Nephron progenitor cell (in vitro differentiated cells): ENCODE measurements at regions not wholly inside any gene's neighbourhood (a gene's known extent, or its start where the extent isn't known, plus 50 kb on each side); places are given as distances from the start of the nearest gene placed in this dataset.

Experiments
- DNase-seq: peaks from one replicate; pipeline ENCODE4 v3.0.0; 2021
- H3K27ac Mint-ChIP-seq: 2 replicates; pipeline ENCODE4 v1.8.0; 2021; ENCODE audit warnings: mild to moderate bottlenecking, moderate library complexity, mixed read lengths
- H3K27me3 Mint-ChIP-seq: 2 replicates; pipeline ENCODE4 v1.8.0; 2021; ENCODE audit warnings: mild to moderate bottlenecking, low read depth, mixed read lengths; ENCODE audit not compliant: poor library complexity
- H3K36me3 Mint-ChIP-seq: 2 replicates; pipeline ENCODE4 v1.8.0; 2021; ENCODE audit warnings: low read depth, mixed read lengths
- H3K4me1 Mint-ChIP-seq: 2 replicates; pipeline ENCODE4 v1.8.0; 2021; ENCODE audit warnings: mixed read lengths
- H3K4me3 Mint-ChIP-seq: 2 replicates; pipeline ENCODE4 v1.8.0; 2021; ENCODE audit warnings: mild to moderate bottlenecking, moderate library complexity, mixed read lengths
- H3K9me3 Mint-ChIP-seq: 2 replicates; pipeline ENCODE4 v1.8.0; 2021; ENCODE audit warnings: mild to moderate bottlenecking, moderate library complexity, mixed read lengths
- CTCF ChIP-seq: fragments of 200-600 bp; sonication (generic); IDR thresholded peaks from 2 replicates; pipeline ENCODE4 v1.5.0; 2021; ENCODE audit warnings: antibody characterized with exemption

- no peak for DNase-seq
- TF ChIP-seq CTCF = no peak
- Mint-ChIP-seq H3K27me3 (no peaks in the 10 kb centered on the region), H3K9me3 (no peaks in the 10 kb centered on the region), H3K4me1 (no peaks in the 10 kb centered on the region), H3K4me3 (no peak overlapping the region), H3K36me3 (no peaks in the 10 kb centered on the region), H3K27ac (peak overlapping the region; percentile 26)
Observed at GRCh38 chr4:124386648-124387047, 325.9 kb downstream of the ANKRD50 start.

DNA sequence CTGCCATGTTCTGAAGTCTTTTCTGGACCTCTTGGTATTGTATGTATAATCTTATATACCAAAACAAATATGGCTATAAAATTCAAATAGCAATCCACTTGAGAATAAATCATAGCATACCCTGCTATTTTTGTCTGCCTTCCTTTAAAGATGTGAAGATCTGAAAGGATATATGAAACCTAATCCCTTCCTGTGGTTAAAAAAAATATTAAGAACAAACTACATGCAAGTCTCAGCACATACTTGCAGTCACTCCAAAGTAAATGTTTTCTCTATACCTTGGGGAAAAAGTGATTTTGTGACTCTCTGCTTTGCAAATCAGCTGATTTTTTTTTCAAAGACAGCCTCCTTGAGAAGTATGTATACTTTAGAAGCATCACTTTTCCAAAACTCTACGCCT, 322.9 kb downstream of the ANKRD50 start:
- Mint-ChIP-seq H3K27me3 (no peaks in the 10 kb centered on the region), H3K27ac (no peak overlapping the region), H3K9me3 (no peaks in the 10 kb centered on the region), H3K4me3 (no peak overlapping the region), H3K36me3 (no peaks in the 10 kb centered on the region), H3K4me1 (no peaks in the 10 kb centered on the region)
- TF ChIP-seq CTCF = no peak
- DNase-seq = no peak

GRCh38 chr4:124390861-124391260, 321.7 kb downstream of the ANKRD50 start:
- no peak for TF ChIP-seq CTCF
- Mint-ChIP-seq H3K27ac (peak overlapping the region; percentile 4), H3K4me3 (no peak overlapping the region), H3K27me3 (no peaks in the 10 kb centered on the region), H3K36me3 (no peaks in the 10 kb centered on the region), H3K4me1 (no peaks in the 10 kb centered on the region), H3K9me3 (no peaks in the 10 kb centered on the region)
- DNase-seq = no peak

GRCh38 chr4:124396333-124396732, 316.2 kb downstream of the ANKRD50 start:
- no peak overlapping the region for H3K27ac Mint-ChIP-seq
- DNase-seq = no peak
- H3K4me1 Mint-ChIP-seq = no peaks in the 10 kb centered on the region
- no peaks in the 10 kb centered on the region for H3K36me3 Mint-ChIP-seq
- no peak overlapping the region for H3K4me3 Mint-ChIP-seq
- no peaks in the 10 kb centered on the region for H3K27me3 Mint-ChIP-seq
- no peaks in the 10 kb centered on the region for H3K9me3 Mint-ChIP-seq
- TF ChIP-seq CTCF = no peak

DNA sequence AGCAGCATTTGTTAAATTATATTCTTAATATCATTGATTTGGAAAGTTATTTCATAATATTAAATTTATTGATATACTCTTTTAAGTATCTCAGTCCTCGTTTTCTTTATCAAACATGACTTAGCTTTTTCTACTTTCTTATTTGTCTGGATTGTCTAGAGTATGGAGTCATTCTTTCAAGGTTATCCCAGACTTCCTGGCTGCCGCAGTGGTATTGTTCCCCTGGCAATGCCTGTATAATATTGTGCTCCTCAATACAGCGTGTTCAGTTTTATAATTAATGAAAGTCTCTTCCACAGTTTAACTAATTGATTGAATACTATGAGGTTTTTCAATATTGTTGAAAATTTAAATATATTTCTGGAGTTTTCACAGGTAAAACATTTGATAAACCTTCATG, 310.9 kb downstream of the ANKRD50 start:
- H3K27ac Mint-ChIP-seq = no peak overlapping the region
- peaks cover 7% of the 10 kb centered on the region for H3K9me3 Mint-ChIP-seq
- H3K27me3 Mint-ChIP-seq = no peaks in the 10 kb centered on the region
- DNase-seq = no peak
- no peaks in the 10 kb centered on the region for H3K4me1 Mint-ChIP-seq
- H3K36me3 Mint-ChIP-seq = no peaks in the 10 kb centered on the region
- no peak for TF ChIP-seq CTCF
- no peak overlapping the region for H3K4me3 Mint-ChIP-seq

GRCh38 chr4:124409044-124409443, 303.5 kb downstream of the ANKRD50 start:
- TF ChIP-seq CTCF = no peak
- Mint-ChIP-seq H3K27me3 (no peaks in the 10 kb centered on the region), H3K4me3 (no peak overlapping the region), H3K36me3 (no peaks in the 10 kb centered on the region), H3K27ac (no peak overlapping the region), H3K4me1 (peaks cover under 1% of the 10 kb centered on the region), H3K9me3 (peaks cover 7% of the 10 kb centered on the region)
- DNase-seq = no peak
